CD4-positive, alpha-beta T cell (primary cell): ENCODE measurements at regions not wholly inside any gene's neighbourhood (a gene's known extent, or its start where the extent isn't known, plus 50 kb on each side); places are given as distances from the start of the nearest gene placed in this dataset.

ENCODE experiments used
- ATAC-seq: fragments of 200-7000 bp; cut with Tn5 transposase; one replicate; pipeline ENCODE4 v1.10.0; 2022; ENCODE audit warnings: mild to moderate bottlenecking; ENCODE audit not compliant: poor library complexity
- CTCF ChIA-PET: fragments of 350-600 bp; sonication (Branson Sonifier 250); formaldehyde crosslinking; loops from one replicate; lab custom pipeline; 2021; ENCODE audit warnings: antibody characterized with exemption, inconsistent platforms; lab: Charles Lee
- POLR2A ChIA-PET: fragments of 350-600 bp; sonication (Branson Sonifier 250); formaldehyde crosslinking; loops from one replicate; lab custom pipeline; 2021; ENCODE audit warnings: antibody characterized with exemption, inconsistent platforms; lab: Charles Lee
- DNase-seq, 14 experiments: peaks; one replicate each; pipeline ENCODE4 v3.0.0-alpha.2; 2013 to 2020; ENCODE audit warnings: mixed read lengths in 2 of 14
- H3K27ac ChIP-seq, 2 donors: one replicate each; pipeline versions ENCODE4 v1.5.1 to v1.7.0; 2013; ENCODE audit warnings: low read length in 2 of 2, low read depth in 1 of 2, mild to moderate bottlenecking in 1 of 2
- H3K27me3 ChIP-seq, 2 experiments: 1 replicate in 1 of 2; 2 replicates in 1 of 2; pipeline versions ENCODE4 v1.6.1 to v1.7.0; 2013; ENCODE audit warnings: low read length in 2 of 2, control low read depth in 1 of 2, mild to moderate bottlenecking in 1 of 2, moderate library complexity in 1 of 2; ENCODE audit not compliant: insufficient read depth in 2 of 2, control insufficient read depth in 1 of 2
- H3K36me3 ChIP-seq: one replicate; pipeline ENCODE4 v1.6.1; 2013; ENCODE audit warnings: low read length, control low read depth; ENCODE audit not compliant: insufficient read depth
- H3K4me1 ChIP-seq: one replicate; pipeline ENCODE4 v1.6.1; 2013; ENCODE audit warnings: low read length, control low read depth; ENCODE audit not compliant: insufficient read depth
- H3K4me3 ChIP-seq: one replicate; pipeline ENCODE4 v1.5.1; 2013; ENCODE audit warnings: mild to moderate bottlenecking, low read length, moderate library complexity
- H3K9me3 ChIP-seq, 2 experiments: 1 replicate in 1 of 2; 2 replicates in 1 of 2; pipeline versions ENCODE4 v1.6.1 to v1.7.0; 2013; ENCODE audit warnings: low read length in 2 of 2, mild to moderate bottlenecking in 2 of 2, control low read depth in 1 of 2, moderate library complexity in 1 of 2; ENCODE audit not compliant: control insufficient read depth in 1 of 2, insufficient read depth in 1 of 2
- H3K27ac Mint-ChIP-seq: one replicate; pipeline ENCODE4 v1.8.0; 2020; ENCODE audit warnings: mixed read lengths
- H3K27me3 Mint-ChIP-seq: one replicate; pipeline ENCODE4 v1.8.0; 2021; ENCODE audit warnings: mixed read lengths
- H3K36me3 Mint-ChIP-seq: one replicate; pipeline ENCODE4 v1.8.0; 2021; ENCODE audit warnings: low read depth, mixed read lengths
- H3K4me1 Mint-ChIP-seq: one replicate; pipeline ENCODE4 v1.8.0; 2021; ENCODE audit warnings: low read depth, mixed read lengths
- H3K4me3 Mint-ChIP-seq: one replicate; pipeline ENCODE4 v1.8.0; 2020; ENCODE audit warnings: mild to moderate bottlenecking, mixed read lengths
- H3K9me3 Mint-ChIP-seq: one replicate; pipeline ENCODE4 v1.8.0; 2020; ENCODE audit warnings: mixed read lengths
- CTCF ChIP-seq: fragments of 200-600 bp; IDR thresholded peaks from one replicate; pipeline ENCODE4 v1.8.0; 2022; ENCODE audit warnings: antibody characterized with exemption, mild to moderate bottlenecking
- intact Hi-C, 2 experiments: fragments of 100-400 bp; cut with DNase I in 1 of 2; cut with micrococcal nuclease in 1 of 2; formaldehyde crosslinking; loops; one replicate each; pipeline versions ENCODE4 v1.15.1 to v1.9.0; 2023 to 2025; cut with DNase I, micrococcal nuclease

DNA sequence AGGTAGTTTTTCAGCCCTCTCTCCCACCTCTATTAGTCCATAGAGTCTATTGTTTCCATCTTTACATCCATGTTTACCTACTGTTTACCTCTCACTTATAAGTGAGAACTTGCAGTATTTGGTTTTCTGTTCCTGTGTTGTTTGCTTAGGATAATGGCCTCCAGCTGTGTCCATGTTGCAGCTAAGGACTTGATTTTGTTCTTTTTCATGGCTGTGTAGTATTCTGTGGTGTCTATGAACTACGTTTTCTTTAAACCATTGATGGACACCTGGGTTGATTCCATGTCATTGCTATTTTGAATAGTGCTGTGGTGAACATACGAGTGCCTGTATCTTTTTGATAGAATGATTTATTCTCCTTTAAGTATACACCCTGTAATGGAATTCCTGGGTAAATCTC lies 292.4 kb downstream of the PHF14 start:
- no peaks in the 10 kb centered on the region for H3K9me3 Mint-ChIP-seq
- H3K27ac ChIP-seq: no peak overlapping the region
- H3K36me3 Mint-ChIP-seq: no peaks in the 10 kb centered on the region
- no peaks in the 10 kb centered on the region for H3K27me3 ChIP-seq
- H3K4me3 ChIP-seq: no peak overlapping the region
- no peak for DNase-seq
- H3K27me3 Mint-ChIP-seq: no peaks in the 10 kb centered on the region
- no peak for ATAC-seq
- POLR2A ChIA-PET: no interaction called here
- no peak overlapping the region for H3K4me3 Mint-ChIP-seq
- CTCF ChIA-PET: no interaction called here
- TF ChIP-seq CTCF: no peak
- intact Hi-C loops: no loop called here
- H3K4me1 ChIP-seq: no peaks in the 10 kb centered on the region
- H3K36me3 ChIP-seq: no peaks in the 10 kb centered on the region
- H3K4me1 Mint-ChIP-seq: no peaks in the 10 kb centered on the region
- H3K27ac Mint-ChIP-seq: no peak overlapping the region
- H3K9me3 ChIP-seq: no peaks in the 10 kb centered on the region

DNA sequence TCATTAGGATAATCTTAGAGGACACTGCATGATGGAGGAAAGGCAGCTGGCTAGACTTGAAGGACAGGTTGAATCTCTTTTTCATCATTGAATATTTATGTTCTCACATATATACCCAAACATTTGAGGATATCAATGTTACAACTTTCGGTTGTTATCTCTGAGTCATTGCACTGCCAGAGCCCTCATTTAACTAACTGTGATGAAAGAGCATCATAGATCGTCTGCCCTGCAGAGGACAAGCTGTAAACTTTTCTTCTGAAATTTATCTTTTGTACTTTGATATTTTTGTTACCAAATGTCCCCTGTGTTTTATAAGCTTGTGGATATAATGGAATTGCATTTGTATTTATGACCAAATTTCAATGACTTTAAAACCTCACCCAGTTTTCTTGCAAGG lies 298.7 kb downstream of the PHF14 start:
- CTCF ChIA-PET: no interaction called here

DNA sequence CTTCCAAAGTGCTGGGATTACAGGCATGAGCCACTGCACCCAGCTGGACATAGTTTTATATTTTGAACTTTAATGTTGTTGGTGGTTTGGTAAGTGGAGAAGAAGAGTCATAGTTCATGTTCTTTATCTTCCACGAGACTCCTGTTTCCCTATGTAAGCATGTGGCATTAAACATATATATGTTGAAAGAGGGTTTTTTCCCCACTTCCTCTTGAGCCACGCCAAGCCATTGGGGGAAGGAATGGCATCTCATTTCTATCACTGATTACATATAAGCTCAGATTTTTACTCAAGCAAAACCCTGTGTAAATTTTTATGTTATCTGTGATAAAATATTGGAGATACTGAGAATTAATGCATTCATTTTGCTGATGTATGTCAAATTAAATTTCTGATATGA lies 300.4 kb downstream of the PHF14 start:
- Histone ChIP-seq H3K4me1 (no peaks in the 10 kb centered on the region), H3K27ac (no peak overlapping the region), H3K9me3 (no peaks in the 10 kb centered on the region), H3K4me3 (no peak overlapping the region), H3K27me3 (no peaks in the 10 kb centered on the region), H3K36me3 (no peaks in the 10 kb centered on the region)
- no peak overlapping the region for H3K4me3 Mint-ChIP-seq
- H3K4me1 Mint-ChIP-seq: no peaks in the 10 kb centered on the region
- H3K9me3 Mint-ChIP-seq: no peaks in the 10 kb centered on the region
- CTCF ChIA-PET: no interaction called here
- DNase-seq (no peak), ATAC-seq (no peak)
- H3K27ac Mint-ChIP-seq: no peak overlapping the region
- H3K27me3 Mint-ChIP-seq: no peaks in the 10 kb centered on the region
- POLR2A ChIA-PET: no interaction called here
- no peak for TF ChIP-seq CTCF
- H3K36me3 Mint-ChIP-seq: no peaks in the 10 kb centered on the region
- intact Hi-C loops: no loop called here

More for the DNA sequence above, 298.7 kb downstream of the PHF14 start:
- Histone ChIP-seq H3K27me3 (no peaks in the 10 kb centered on the region), H3K27ac (no peak overlapping the region), H3K4me1 (no peaks in the 10 kb centered on the region), H3K9me3 (no peaks in the 10 kb centered on the region), H3K4me3 (no peak overlapping the region), H3K36me3 (no peaks in the 10 kb centered on the region)
- TF ChIP-seq CTCF: no peak
- no peak overlapping the region for H3K27ac Mint-ChIP-seq
- H3K36me3 Mint-ChIP-seq: no peaks in the 10 kb centered on the region
- H3K4me3 Mint-ChIP-seq: no peak overlapping the region
- no peaks in the 10 kb centered on the region for H3K27me3 Mint-ChIP-seq
- no peaks in the 10 kb centered on the region for H3K4me1 Mint-ChIP-seq
- DNase-seq: no peak
- H3K9me3 Mint-ChIP-seq: no peaks in the 10 kb centered on the region
- intact Hi-C loops: no loop called here
- POLR2A ChIA-PET: no interaction called here
- no peak for ATAC-seq
